ENCODE measurements at regions not wholly inside any gene's neighbourhood (a gene's known extent, or its start where the extent isn't known, plus 50 kb on each side); places are given as distances from the start of the nearest gene placed in this dataset.
A peak's percentile ranks its signal among the peaks of the same experiment; 100 is the strongest.

DNA sequence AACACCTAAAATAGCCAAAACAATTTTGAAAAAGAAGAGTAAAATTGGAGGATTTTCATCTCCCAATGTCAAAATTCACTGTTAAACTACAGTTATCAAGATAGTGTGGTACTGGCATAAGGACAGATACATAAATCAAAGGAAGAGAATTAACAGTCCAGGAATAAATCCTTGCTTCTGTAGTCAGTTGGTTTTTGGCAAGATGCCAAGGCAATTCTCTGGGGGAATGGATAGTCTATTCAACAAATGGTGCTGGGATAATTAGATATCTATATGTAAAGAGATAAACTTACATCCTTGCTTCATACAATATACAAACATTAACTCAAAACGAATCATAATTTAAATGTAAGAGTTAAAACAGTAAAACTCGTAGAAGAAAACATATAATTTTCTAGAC, 57.9 kb upstream of the SELENOK start:
- no peak for DNase-seq

DNA sequence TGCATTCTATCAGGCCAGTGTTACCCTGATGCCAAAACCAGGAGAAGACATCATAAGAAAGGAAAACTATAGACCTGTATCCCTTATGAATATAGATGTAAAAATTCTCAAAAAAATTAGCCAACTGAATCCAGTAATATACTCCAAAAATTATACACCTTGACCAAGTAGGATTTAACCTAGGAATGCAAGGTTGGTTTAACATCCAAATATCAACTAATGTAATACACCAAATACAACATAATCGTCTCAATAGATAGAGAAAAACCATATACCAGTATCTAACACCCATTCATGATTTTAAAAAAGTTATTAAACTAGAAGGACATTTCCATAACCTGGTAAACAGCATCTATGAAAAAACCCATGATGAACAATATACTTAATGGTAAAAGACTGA, 56.5 kb upstream of the SELENOK start:
- DNase-seq, result no peak

DNA sequence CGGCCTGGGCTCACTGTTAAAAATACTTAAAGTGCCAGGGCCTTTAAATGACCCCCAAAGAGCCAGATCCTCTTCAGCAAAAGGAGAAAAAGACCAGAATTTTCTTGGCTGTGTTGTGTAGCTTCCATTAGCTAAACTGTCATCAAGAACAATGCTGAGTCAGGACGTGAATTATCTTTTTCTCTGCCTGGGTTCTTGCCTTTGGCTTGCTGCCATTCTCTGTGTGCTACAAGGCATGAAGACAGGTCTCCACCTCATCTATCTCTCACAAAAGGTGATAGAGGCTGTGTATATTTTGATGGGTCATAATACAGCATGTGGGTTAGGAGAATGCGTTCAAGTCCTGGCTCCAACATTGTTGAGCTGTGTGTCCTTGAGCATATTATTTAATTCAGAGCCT, 52.4 kb upstream of the SELENOK start:
- no peak for DNase-seq

DNA sequence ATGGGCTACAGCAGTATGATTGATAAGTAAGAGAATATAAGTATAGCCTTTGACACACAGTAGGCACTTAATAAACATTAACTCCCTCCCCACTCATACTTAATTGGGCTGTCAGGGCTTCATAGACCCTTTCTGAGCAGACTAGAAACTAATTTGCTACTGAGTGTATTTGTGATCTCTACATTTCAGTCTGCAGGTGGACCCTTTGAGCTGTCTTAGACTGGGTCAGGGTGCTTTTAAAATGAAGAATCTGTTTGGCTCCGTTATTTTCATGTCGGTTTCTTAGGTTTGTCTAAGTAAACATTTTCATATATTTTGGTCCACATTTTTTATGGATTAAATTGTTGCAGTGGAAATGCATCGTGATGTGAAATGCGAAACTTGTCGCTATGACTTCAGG, 50.3 kb upstream of the SELENOK start:
- DNase-seq, result peak in 2 of 3 donors; percentile 22 to 54

All from muscle of back (tissue), 3 donors.